NCI-H1092 (cell line): ENCODE measurements at regions not wholly inside any gene's neighbourhood (a gene's known extent, or its start where the extent isn't known, plus 50 kb on each side); places are given as distances from the start of the nearest gene placed in this dataset.
"Not testable (repeated sequence)": the region's sequence is repeated elsewhere in the genome, so short reads cannot be mapped to it uniquely, and the experiment has no call there.

ENCODE experiments used
- DNase-seq: peaks from one replicate; lab custom pipeline; 2025; lab: John Stamatoyannopoulos, UW

- no peak for DNase-seq
These were observed 313.1 kb downstream of the SIPA1L2 start for GRCh38 chr1:232316864-232317263.

- not testable (repeated sequence) for DNase-seq
These were observed 316.1 kb downstream of the SIPA1L2 start for GRCh38 chr1:232313876-232314275.

GRCh38 chr1:232310541-232310940, 319.4 kb downstream of the SIPA1L2 start:
- DNase-seq = no peak

GRCh38 chr1:232308616-232309015, 321.3 kb downstream of the SIPA1L2 start:
- no peak for DNase-seq

GRCh38 chr1:232307296-232308017, 322.5 kb downstream of the SIPA1L2 start:
- DNase-seq = no peak

GRCh38 chr1:232306269-232306961, 323.5 kb downstream of the SIPA1L2 start:
- peak; percentile 53 for DNase-seq

GRCh38 chr1:232305050-232305449, 324.9 kb downstream of the SIPA1L2 start:
- peak; percentile 13 for DNase-seq

- DNase-seq = no peak
These were observed 326.7 kb downstream of the SIPA1L2 start for GRCh38 chr1:232303222-232303620.

GRCh38 chr1:232302376-232303221, 327.3 kb downstream of the SIPA1L2 start:
- peak; percentile 2 for DNase-seq

GRCh38 chr1:232301246-232301645, 328.7 kb downstream of the SIPA1L2 start:
- DNase-seq = no peak

- DNase-seq = no peak
These were observed 329.5 kb downstream of the SIPA1L2 start for GRCh38 chr1:232300466-232300865.

GRCh38 chr1:232296461-232296860, 333.5 kb downstream of the SIPA1L2 start:
- DNase-seq = no peak

GRCh38 chr1:232293361-232293760, 336.6 kb downstream of the SIPA1L2 start:
- DNase-seq = no peak

- no peak for DNase-seq
These were observed 337.1 kb downstream of the SIPA1L2 start for GRCh38 chr1:232292818-232293217.

- DNase-seq = no peak
These were observed 337.7 kb downstream of the SIPA1L2 start for GRCh38 chr1:232292239-232292638.

- DNase-seq = no peak
These were observed 338.3 kb downstream of the SIPA1L2 start for GRCh38 chr1:232291681-232292080.

- DNase-seq = no peak
These were observed 338.7 kb downstream of the SIPA1L2 start for GRCh38 chr1:232291261-232291660.

- no peak for DNase-seq
These were observed 339.4 kb downstream of the SIPA1L2 start for GRCh38 chr1:232290570-232290969.

- DNase-seq = no peak
These were observed 342.0 kb downstream of the SIPA1L2 start for GRCh38 chr1:232287676-232288569.

- no peak for DNase-seq
These were observed 344.8 kb downstream of the SIPA1L2 start for GRCh38 chr1:232285138-232285537.

GRCh38 chr1:232283864-232284263, 346.1 kb downstream of the SIPA1L2 start:
- DNase-seq = peak; percentile 25

- DNase-seq = no peak
These were observed 347.4 kb downstream of the SIPA1L2 start for GRCh38 chr1:232282498-232282897.
